HG03378 (cell line): ENCODE measurements at regions not wholly inside any gene's neighbourhood (a gene's known extent, or its start where the extent isn't known, plus 50 kb on each side); places are given as distances from the start of the nearest gene placed in this dataset.

ENCODE experiments used
- ATAC-seq: cut with Tn5 transposase; IDR thresholded peaks from one replicate; pipeline ENCODE4 v1.9.1; 2021; ENCODE audit warnings: mild to moderate bottlenecking, moderate library complexity; ENCODE audit not compliant: unreplicated experiment

DNA sequence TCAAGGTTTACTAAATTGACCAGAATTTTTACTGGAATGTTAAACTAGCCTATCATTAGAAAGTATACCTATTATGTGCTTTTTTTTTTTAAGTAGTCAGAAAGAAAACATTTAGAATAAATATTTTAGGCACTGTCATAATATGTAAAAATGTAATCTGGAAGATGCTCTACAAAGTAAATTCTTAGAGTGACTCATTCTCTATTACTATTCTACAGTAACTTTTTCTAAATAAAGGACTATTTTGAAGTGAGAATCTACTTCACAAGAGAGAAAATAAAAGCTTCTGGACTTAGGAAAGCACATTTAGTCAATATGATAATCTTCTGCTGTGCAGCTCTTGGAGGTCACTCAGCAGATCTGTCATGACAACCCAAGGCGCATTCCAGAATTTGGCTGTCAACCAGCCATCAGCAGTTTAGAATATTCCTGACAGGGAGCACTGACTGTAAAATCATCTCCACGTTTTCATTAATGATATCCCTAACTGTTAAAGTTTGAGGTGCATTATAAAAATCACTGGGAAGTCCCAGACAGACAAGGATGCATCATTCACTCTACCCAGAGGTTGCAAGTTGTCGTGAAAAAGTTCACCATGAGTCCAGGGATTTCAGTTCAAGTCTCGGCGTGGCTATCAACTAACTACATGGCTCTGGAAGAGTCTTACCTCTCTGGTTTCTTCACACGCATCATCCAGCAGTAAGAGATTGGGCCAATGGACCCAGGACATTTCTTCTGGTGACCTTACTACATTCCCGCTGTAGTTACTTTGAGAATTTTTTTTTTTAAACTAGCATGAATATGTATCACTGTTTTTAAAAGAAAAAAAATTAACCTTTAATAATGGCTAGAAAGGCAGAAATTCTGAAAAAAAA, 374.9 kb downstream of the GJA1 start:
- ATAC-seq, result no peak

DNA sequence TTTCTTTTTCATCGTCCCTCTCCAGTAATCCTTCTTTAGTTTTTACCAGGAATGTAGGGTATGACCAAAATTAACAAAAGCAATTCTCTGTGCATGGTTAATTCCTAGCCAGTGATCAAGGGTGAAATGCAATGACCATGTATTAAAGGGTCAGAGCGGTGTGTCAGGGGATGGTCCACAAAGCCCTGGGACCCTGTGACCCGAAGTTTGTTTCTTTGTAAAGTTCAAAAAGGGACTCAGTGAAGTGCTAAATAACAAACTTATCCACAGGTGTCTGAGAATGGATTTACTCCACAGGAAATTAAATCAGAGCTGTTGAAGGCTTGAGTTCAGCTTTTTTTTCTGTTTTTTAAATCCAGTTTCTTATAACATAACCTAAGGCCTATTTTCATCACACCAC, 375.7 kb downstream of the GJA1 start:
- ATAC-seq, result no peak

DNA sequence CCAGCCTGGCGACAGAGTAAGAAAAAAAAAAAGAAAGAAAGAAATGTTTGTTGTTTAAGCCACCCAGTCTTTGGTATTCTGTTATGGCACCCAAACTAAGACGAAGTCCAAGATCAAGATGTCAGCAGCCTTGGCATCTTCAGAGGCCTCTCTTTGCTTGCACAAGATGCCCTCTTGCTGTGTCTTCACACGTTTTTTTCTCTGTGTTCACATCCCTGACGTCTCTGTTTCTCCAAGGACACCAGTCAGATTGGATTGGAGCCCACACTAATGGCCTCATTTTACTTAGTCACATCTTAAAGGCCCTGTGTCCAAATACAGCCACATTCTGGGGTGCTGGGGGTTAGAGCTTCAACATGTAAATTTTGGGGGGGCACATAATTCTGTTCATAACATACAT, 380.9 kb downstream of the GJA1 start:
- no peak for ATAC-seq

DNA sequence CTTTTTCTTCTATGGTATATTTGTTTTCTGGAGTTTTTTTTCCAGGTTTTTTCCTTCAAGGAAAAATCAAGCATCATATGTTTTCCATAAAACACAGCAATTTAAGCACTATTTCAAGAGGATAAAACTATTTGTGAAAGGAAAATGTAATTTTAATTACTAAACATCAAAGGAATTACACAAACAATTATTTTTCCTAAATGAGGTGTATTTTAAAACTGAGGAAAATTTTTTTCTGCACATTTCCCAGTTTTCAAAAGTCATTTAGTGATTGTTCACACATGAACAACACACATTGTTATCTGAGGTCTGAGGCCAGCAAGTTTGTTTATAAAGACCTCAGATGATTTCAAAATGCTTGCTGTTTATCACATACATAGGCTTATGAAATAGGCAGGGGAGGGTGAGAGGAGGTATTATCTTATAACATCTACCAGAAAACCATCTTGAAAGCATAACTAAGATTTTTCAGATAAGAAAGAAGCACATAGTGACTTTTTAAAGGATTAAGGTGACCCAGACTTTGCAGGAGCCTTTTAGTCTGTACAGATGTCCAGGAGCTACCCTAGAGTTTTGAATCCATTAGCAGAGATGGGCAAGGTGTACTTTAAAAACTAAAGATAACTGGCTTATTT, 381.6 kb downstream of the GJA1 start:
- no peak for ATAC-seq

DNA sequence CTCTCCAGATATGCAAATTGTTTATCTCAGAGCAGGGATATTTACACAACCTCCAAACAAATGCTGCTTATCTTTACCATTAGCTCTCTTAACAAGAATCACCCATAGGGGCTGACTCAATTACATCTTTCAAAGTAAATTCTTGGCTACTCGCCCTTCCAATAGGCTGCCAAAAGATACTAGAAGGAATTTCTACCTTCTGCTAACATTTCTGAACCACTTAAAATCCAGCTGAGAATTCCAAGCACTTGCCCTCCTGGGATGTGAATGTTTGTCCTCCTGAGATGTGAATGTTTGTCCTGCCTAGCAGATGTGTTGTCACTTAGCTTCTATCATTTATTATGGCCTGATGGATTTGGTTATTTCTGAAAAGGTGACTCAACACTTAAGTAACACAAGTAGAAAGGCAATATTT, 388.0 kb downstream of the GJA1 start:
- no peak for ATAC-seq

DNA sequence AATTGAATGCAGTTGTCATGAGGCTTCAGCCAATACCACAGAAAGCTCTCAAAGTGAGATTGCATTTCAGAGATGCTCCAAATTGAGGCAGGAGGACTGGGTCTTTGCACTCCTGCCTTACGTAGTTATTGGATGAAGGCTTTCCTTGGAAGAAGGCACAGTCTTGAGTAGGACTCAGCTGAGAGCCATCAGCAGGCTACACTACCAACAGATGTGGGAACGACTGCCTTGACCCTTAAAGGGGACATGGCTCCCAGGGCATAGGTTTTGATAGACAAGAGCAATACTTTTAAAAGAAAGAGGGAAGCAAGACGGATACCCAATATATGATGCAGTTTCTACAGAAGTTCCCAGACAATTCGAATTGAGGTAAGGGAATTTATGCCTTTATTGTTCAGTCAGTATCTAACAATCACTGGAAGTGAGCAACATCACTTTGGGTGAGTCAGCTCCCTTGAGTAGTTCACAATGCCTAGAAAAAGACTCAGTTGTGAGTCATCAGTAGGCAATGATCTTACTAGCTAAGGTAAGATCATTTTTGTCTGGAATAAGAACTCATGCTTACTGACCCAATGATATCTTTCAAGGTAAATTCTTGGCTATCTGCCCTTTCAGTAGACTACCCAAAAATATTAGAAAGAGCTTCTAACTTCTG, 390.8 kb downstream of the GJA1 start:
- ATAC-seq, result no peak

DNA sequence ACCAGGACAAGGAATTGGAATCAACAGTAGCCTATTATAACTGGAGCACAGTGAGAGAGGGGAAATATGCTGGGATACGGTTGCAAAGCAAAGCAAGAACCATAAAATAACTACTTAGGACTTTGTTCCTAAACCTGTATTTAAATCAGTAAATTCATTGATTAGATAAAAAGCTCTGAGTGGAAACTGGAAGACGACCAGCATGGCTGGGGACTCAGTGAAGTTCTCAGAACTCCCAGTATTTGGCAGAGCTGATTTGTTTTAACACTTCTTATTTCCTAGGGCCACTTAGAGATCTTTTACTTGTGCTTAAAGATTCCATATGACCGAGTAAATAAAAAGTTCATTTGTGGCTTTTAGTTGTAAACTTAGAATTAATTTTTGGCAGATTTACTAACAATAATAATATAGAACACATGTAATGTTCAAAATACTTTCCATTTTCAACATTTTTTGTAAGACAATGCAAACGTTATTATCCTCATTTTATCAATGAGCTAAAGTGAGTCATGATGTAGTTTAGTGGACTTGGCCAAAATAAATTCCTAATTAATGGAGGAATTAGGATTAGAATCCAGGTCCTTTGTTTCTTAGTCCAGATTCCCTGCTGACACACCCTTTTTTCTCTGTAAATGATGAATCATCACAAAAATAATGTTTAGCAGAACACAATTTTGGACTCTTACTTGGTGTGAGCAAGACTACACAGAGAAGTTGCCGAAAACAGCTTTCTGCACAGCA, 392.9 kb downstream of the GJA1 start:
- no peak for ATAC-seq

DNA sequence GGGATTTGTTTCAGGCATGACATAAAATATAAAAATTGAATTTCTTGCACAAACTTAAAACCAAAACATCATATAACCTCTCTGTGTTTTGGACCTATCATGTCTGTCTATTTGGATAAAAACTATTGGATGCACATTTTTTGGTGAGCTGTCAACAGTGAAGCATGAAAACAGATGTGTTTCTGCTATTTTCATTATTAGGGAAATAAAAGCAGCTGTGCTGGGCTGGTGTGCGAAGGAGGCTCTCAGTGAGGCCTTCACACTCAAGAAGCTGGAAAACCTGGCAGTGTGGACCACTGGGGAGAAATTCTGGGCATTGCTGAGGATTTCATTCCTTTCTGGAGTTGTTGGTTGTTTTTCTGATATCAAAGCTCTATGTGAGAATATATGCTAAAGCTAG, 395.3 kb downstream of the GJA1 start:
- ATAC-seq, result no peak

DNA sequence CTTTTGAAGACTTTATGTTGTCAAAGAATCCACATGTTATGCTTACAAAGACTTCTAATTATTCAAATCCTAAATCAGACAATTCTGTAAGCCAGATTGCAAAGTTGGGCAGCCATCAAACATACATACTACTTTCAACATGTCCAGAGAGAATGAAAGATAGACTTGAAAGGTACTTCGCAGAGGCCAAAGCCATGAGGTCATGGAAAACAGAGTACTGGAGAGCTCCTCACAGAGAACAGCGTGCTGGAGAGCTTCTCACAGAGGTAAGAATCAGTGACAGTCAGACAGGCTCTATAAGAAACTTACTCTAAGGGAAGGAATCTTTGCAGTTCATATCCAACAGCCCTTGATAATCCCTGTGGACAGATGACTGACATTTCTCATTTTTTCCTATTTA, 400.2 kb downstream of the GJA1 start:
- no peak for ATAC-seq

DNA sequence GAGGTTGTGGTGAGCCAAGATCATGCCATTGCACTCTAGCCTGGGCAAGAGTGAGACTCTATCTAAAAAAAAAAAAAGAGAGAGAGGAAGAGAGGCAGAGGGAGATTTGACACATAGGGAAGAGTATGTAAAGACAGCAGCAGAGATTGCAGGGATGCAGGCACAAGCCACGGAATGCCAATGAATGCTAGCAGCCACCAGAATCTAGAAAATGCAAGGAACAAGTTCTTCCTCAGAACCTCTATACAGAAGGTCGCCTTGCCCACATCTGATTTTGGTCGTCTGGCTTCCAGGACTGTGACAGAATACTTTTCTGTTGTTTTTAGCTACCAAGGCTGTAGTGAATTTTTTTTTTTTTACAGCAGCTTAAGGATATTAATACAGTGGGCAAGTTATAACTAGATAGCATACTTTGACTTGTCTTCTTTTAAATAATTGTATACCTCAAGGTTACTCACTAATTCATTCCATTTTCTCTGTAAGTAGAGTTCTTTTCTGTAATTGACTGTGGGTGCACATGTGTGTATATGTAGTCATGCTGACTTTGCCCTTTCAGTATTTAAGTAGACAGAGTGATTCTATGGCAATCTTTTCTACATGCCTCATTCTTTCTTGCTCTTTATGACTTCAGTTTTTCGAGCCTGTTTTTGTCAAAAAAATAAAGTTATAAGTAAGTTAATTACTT, 402.2 kb downstream of the GJA1 start:
- no peak for ATAC-seq

DNA sequence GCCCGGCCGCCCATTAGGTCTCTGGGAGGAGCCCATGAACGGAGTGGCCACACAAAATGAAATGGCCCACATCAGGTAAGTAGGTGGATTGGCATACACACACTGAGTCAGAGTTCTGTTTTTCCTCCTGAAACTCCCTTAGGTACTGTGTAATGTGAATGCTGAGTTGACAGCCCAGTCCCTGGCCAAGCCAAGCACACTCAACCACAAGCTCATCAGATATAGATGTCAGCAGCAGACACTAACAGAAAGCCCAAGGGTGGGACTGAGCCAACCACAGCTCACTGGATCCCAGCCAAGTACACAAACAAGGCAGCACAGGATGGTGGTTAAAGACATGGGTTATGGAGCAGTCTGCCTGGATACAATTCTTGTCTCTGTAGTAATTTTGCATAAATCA, 403.4 kb downstream of the GJA1 start:
- ATAC-seq, result no peak

DNA sequence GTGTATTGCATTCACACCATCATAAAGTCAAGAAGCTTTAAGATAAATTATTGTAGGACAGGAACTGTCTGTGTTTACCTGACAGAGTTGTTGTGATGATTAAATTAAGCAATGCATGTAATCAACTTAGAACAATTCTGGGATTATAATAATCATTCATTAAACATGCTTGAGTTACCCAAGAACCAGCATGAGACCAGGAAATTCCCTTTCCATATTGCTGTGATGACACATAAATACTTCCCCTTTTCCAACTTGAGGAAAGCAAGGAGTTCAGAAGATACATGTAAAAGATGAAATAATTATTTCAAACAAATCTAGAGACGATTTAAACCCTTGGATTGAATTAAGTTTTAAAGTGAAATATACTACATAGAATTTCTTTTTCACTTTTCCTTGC, 404.4 kb downstream of the GJA1 start:
- no peak for ATAC-seq

DNA sequence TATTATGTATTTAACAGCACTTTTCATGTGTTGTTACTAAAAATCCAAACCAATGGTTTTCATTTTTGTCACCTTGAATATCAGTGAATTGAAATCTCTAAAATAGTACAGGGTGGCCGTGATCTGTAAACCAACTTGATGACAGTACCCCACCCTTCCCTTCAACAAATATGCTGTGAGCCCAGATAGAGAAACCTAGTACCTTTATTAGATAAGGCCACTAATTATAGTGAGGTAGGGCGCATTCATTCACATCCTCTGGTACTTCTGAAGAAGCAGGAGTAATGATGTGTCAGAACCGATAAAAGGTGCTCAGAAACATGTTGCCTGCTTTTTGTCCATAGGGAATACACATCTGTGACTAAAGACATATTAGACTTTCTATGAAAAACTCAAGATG, 409.5 kb downstream of the GJA1 start:
- no peak for ATAC-seq

DNA sequence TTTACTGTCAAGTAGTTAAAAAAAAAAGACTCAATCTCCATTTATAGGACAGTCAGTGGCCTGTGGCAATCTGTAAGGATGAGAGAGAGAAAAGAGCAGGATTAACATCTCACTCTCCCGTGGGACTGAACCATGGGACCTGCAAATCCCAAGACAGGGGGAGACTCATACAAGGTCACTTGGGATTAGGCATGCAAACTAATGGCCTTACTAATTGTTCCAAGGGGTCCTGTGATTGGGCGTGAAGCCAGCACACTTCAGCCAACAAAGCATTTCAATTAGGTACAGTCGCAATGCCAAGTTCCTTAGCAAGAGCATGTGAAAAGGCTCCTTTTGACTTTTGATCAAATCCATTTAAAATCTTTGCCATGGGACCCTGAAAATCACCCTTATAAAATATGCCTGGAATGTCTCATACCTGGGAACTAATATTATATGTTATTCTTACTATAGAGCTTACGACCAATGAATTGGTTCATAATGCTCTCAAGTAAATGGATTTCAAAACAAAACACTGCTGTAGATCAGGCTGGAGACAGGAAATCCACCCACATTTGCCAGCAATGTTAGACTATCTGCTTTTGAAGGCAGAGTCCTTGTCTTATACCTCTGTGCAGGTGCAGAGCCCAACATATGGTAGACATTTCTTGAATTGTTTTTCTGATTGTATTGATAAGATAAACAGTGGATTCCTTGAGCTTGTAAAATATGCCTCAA, 412.5 kb downstream of the GJA1 start:
- no peak for ATAC-seq

DNA sequence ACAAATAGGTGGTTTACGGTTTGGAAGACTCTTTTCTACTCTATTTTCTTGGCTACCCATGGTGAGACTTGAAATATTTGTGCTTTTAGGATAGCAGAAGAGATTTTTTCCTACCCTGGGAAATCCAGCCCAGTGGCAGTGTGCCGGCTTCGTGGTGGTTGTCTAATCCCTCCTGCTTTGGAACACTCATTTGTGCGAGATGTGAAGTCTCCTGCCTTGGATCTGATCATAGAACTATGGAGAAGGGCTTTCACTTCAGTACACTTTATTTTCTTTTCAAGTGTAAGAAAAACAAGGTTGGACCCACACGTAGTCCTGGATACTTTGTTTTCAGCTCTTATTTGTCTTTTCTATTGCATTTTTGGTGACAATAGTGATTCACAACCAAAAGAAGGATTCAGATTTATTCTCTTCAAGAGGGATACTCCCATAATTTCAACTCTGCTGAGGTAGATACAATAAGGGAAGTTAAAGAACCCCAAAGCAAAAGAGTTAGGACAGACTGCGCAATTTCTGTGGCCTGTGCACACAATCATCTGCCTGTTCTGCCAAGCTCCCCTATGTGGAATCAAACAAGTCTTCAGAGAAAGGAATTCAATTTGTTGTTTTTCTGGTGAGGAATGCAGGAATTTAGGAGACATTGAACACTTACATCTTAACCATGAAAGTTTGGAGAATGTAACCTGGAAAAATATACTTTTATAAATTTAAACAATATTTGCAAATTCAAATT, 413.2 kb downstream of the GJA1 start:
- no peak for ATAC-seq

DNA sequence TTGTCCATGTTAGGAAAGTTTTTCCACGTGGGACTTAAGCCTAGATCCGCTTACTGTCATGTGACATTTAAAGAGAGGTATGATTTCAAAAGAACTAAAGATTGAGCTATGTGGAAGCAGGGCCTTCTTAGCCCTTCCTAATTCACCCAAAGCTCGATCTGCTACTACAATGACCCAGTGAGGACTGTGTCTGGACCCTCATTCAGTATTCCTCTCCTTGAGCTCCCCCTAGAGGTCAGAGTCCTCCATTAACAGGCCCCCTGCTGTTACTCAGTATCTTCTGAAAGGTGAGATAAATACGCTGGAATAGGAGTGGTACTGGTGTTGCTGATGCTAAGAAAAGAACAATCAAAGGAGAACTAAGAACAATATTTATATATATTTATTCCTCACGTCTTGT, 414.0 kb downstream of the GJA1 start:
- peak; percentile 85 for ATAC-seq

DNA sequence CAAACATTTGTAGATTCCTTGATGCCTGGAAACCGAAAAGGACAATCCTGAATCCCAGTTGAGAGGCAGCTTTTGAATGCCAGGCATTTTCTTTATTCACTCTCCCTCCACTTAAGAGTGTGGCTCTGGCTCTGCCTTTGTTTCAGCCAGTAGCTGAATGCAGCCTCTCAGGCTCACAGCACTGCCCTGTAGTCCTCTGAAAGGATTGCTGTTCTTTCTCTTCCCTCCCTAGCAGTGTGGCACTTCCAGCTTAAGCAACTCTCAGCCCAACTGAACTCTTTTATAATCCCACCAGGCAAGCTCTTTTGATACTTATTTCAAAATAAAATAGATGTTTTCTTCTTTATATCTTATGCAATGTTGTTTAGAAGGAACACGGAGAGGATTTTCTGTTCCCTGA, 415.6 kb downstream of the GJA1 start:
- no peak for ATAC-seq

DNA sequence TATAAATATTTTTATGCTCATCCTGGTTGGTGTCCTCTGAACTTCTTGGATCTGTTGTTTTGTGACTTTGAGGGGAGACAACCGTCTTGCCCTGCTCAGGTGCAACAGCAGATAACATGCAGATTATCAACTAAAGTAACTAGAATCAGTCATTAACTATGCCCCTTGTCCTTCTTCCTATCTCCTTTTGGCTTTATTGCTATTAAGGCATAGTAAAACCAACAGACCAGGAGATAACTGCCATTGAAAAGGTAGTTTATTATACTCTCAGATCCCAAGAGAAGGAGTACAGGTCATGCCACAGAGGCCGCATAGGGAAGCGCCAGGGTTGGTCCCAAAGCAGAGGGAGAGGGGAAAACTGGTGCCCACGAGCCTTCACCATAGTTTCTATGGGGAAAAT, 418.2 kb downstream of the GJA1 start:
- ATAC-seq, result no peak

DNA sequence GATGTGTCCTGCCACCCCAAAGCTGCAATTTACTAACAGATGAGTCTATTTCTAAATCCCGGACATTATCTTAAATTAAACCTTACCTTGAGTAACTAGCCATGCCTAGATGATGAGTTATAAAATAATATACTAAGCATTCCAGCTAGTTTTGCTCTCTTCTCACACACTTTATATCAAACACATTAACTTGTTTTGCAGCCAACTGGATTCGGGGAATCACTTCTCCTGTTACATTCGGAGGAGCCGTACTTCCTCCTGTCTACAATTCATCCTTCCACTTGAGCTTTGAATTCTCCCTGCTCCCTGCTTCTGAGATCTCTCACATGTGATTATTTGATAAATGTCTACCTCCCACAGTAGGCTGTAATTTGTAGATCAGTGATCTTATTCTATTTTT, 420.1 kb downstream of the GJA1 start:
- ATAC-seq, result no peak

DNA sequence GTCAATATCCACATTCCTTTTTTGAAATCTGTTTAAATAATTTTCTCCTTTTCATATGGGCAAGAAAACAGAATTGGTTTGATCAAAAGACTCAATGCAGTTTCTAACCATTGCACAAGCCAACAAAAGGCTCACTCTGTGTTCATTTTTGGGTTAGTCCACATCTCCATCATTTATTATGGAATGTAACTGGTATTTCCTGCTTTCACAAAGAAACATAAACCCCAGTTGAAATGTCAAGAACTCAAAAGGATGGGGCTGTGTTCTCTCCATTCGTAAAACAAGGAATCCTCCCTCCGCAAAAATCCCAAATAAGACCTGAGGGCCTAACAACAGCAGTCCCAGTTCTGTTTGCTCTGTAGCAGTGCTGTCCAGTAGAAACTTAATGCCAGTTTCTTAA, 420.9 kb downstream of the GJA1 start:
- ATAC-seq, result no peak
